ENCODE measurements at regions not wholly inside any gene's neighbourhood (a gene's known extent, or its start where the extent isn't known, plus 50 kb on each side); places are given as distances from the start of the nearest gene placed in this dataset.
"Not testable (repeated sequence)": the region's sequence is repeated elsewhere in the genome, so short reads cannot be mapped to it uniquely, and the experiment has no call there.

GRCh38 chr2:131300153-131300552, 63.8 kb downstream of the RAB6D start:
- not testable (repeated sequence) for TF ChIP-seq CTCF, EP300, POLR2A (IDR thresholded peaks at IDR 0.05)

All from upper lobe of left lung (tissue), 4 donors.